Activated T-helper 1 cell treated with anti-CD3 and anti-CD28 coated beads, Interleukin-12 subunit alpha, Interleukin-12 subunit beta, Interleukin-2, Interleukin-4 antibody, amounts not matched to agents 30 ng/mL and 10 ng/mL and 1 ng/mL, durations not matched to agents 14 hours and 24 hours and 36 hours (primary cell): ENCODE measurements at regions not wholly inside any gene's neighbourhood (a gene's known extent, or its start where the extent isn't known, plus 50 kb on each side); places are given as distances from the start of the nearest gene placed in this dataset.

Source experiments
- DNase-seq: peaks from one replicate; pipeline ENCODE4 v3.0.0; 2021; ENCODE audit warnings: low spot score
- H3K27ac Mint-ChIP-seq: one replicate; pipeline ENCODE4 v1.8.0; 2021; ENCODE audit warnings: mild to moderate bottlenecking, mixed read lengths
- H3K27me3 Mint-ChIP-seq: one replicate; pipeline ENCODE4 v1.8.0; 2022; ENCODE audit warnings: mild to moderate bottlenecking, moderate library complexity, mixed read lengths; ENCODE audit not compliant: insufficient read depth
- H3K36me3 Mint-ChIP-seq: one replicate; pipeline ENCODE4 v1.8.0; 2021; ENCODE audit warnings: low read depth, mixed read lengths
- H3K4me1 Mint-ChIP-seq: one replicate; pipeline ENCODE4 v1.8.0; 2021; ENCODE audit warnings: low read depth, mixed read lengths
- H3K4me3 Mint-ChIP-seq: one replicate; pipeline ENCODE4 v1.8.0; 2021; ENCODE audit warnings: mild to moderate bottlenecking, moderate library complexity, mixed read lengths
- H3K9me3 Mint-ChIP-seq: one replicate; pipeline ENCODE4 v1.8.0; 2021; ENCODE audit warnings: mixed read lengths
- intact Hi-C: fragments of 100-400 bp; cut with micrococcal nuclease; formaldehyde crosslinking; loops from one replicate; pipeline ENCODE4 v1.15.1; 2024

- Mint-ChIP-seq H3K27ac (no peak overlapping the region), H3K4me3 (no peak overlapping the region)
- intact Hi-C loops = no loop called here
Measured at GRCh38 chr2:236682651-236683422, 113.2 kb downstream of the ACKR3 start.

GRCh38 chr2:236684504-236685256 is 115.1 kb downstream of the ACKR3 start:
- Mint-ChIP-seq H3K4me3 (no peak overlapping the region), H3K9me3 (no peaks in the 10 kb centered on the region), H3K27ac (no peak overlapping the region), H3K27me3 (peaks cover 8% of the 10 kb centered on the region), H3K36me3 (no peaks in the 10 kb centered on the region), H3K4me1 (no peaks in the 10 kb centered on the region)
- intact Hi-C loops = no loop called here
- DNase-seq = no peak

More at GRCh38 chr2:236682651-236683422, 113.2 kb downstream of the ACKR3 start:
- peaks cover 6% of the 10 kb centered on the region for H3K27me3 Mint-ChIP-seq
- H3K36me3 Mint-ChIP-seq = no peaks in the 10 kb centered on the region
- no peak for DNase-seq
- no peaks in the 10 kb centered on the region for H3K9me3 Mint-ChIP-seq
- no peaks in the 10 kb centered on the region for H3K4me1 Mint-ChIP-seq

- Mint-ChIP-seq H3K4me3 (no peak overlapping the region), H3K9me3 (no peaks in the 10 kb centered on the region), H3K27me3 (peaks cover 7% of the 10 kb centered on the region), H3K36me3 (no peaks in the 10 kb centered on the region), H3K4me1 (no peaks in the 10 kb centered on the region), H3K27ac (no peak overlapping the region)
- no peak for DNase-seq
- intact Hi-C loops = no loop called here
Measured at GRCh38 chr2:236685361-236685760, 115.7 kb downstream of the ACKR3 start.

DNA sequence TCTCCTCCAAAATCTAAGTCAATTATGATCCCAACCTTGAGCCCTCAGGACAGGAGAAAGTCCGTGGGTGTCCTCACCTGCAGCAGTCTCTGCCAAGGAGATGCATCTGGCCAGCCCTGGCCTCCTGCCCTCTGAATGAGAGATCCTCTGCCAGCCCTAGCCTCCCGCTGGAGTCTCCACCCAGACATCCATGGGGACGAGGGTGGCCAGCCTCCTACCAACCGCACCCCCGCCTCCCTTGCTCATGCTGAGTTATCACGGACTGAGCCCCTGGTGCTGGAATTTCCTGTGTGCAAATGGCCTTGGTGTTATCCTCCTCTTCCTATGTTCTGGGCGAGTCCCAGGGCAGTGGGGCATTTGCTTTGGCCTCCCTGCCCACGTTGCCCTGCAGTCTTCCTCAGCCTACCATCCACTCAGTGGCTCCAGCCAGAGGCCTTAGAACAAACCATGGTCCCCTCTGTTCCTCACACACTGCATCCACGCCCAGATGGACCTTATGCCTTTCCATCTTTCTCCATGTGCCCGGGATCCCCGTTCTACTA is 116.4 kb downstream of the ACKR3 start:
- Mint-ChIP-seq H3K27ac (no peak overlapping the region), H3K36me3 (no peaks in the 10 kb centered on the region), H3K4me1 (no peaks in the 10 kb centered on the region), H3K9me3 (no peaks in the 10 kb centered on the region), H3K27me3 (peaks cover 7% of the 10 kb centered on the region), H3K4me3 (no peak overlapping the region)
- intact Hi-C loops = no loop called here
- DNase-seq = no peak

DNA sequence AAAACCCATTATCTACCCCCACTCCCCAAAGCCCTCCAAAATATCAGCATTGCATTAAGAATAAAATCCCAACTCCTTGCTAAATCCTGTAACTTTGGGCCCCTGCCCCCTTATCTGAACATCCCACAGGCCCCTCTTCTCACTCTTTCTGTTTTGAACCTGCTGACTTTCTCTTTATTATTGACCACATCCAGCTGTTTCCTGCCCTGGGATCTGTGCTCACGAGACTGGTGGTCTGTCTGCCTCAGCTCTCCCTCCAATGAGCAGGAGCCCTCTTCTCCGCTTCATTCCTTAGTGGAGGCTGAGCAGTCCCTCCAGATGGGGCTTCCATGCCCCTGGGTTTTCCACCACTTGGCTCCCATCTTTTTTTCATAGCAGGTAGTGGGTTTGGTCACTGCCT is 116.9 kb downstream of the ACKR3 start:
- DNase-seq = no peak
- Mint-ChIP-seq H3K9me3 (no peaks in the 10 kb centered on the region), H3K36me3 (no peaks in the 10 kb centered on the region), H3K4me1 (no peaks in the 10 kb centered on the region), H3K27me3 (peaks cover 7% of the 10 kb centered on the region), H3K27ac (no peak overlapping the region), H3K4me3 (no peak overlapping the region)
- intact Hi-C loops = no loop called here

GRCh38 chr2:236687296-236687965 is 117.8 kb downstream of the ACKR3 start:
- no peaks in the 10 kb centered on the region for H3K36me3 Mint-ChIP-seq
- H3K27ac Mint-ChIP-seq = no peak overlapping the region
- no peaks in the 10 kb centered on the region for H3K9me3 Mint-ChIP-seq
- DNase-seq = no peak
- no peaks in the 10 kb centered on the region for H3K4me1 Mint-ChIP-seq
- intact Hi-C loops = no loop called here
- no peak overlapping the region for H3K4me3 Mint-ChIP-seq
- H3K27me3 Mint-ChIP-seq = peaks cover 7% of the 10 kb centered on the region

DNA sequence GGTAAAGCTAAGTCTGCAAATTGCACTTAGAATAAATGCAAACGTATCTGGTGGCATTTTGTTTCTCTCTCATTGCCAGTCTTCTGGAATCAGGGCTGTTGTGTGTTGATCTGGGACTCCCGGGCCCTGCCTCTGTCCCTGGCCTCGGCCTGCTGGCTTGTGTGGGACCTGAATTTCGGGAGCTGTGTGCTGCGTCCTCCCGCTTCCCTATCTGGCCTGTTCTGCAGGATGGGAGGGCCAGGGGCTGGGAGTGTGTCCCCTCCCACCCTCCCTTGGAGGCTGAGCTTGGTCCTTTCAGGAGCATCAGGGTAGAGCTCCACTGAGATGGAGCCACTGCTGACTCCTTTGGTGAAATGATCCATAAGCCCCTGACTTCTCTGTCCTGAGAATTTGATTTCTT is 118.5 kb downstream of the ACKR3 start:
- no peaks in the 10 kb centered on the region for H3K4me1 Mint-ChIP-seq
- H3K27me3 Mint-ChIP-seq = peaks cover 7% of the 10 kb centered on the region
- no peaks in the 10 kb centered on the region for H3K36me3 Mint-ChIP-seq
- intact Hi-C loops = no loop called here
- H3K9me3 Mint-ChIP-seq = no peaks in the 10 kb centered on the region
- DNase-seq = no peak
- H3K4me3 Mint-ChIP-seq = no peak overlapping the region
- H3K27ac Mint-ChIP-seq = no peak overlapping the region

- H3K4me3 Mint-ChIP-seq = no peak overlapping the region
- H3K27ac Mint-ChIP-seq = no peak overlapping the region
- intact Hi-C loops = no loop called here
- H3K27me3 Mint-ChIP-seq = peaks cover 7% of the 10 kb centered on the region
- H3K9me3 Mint-ChIP-seq = no peaks in the 10 kb centered on the region
- DNase-seq = no peak
- H3K36me3 Mint-ChIP-seq = no peaks in the 10 kb centered on the region
- H3K4me1 Mint-ChIP-seq = no peaks in the 10 kb centered on the region
Measured at GRCh38 chr2:236688563-236689392, 119.2 kb downstream of the ACKR3 start.

DNA sequence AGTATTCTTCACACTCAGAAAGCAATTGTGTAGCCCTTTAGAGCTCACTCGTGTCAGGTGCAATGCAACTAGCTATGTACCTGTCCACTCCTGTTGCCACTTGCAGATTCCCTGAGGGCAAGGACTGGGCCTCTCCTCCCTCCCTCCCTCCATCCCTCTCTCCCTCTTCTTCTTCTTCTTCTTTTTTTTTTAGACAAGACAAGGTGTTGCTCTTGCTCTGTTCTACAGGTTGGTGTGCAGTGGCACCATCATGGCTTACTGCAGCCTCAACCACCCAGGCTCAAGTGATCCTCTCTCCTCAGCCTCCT is 119.7 kb downstream of the ACKR3 start:
- no peak overlapping the region for H3K27ac Mint-ChIP-seq
- intact Hi-C loops = no loop called here
- H3K36me3 Mint-ChIP-seq = no peaks in the 10 kb centered on the region
- H3K9me3 Mint-ChIP-seq = no peaks in the 10 kb centered on the region
- no peak for DNase-seq
- H3K4me1 Mint-ChIP-seq = no peaks in the 10 kb centered on the region
- peaks cover 4% of the 10 kb centered on the region for H3K27me3 Mint-ChIP-seq
- no peak overlapping the region for H3K4me3 Mint-ChIP-seq

DNA sequence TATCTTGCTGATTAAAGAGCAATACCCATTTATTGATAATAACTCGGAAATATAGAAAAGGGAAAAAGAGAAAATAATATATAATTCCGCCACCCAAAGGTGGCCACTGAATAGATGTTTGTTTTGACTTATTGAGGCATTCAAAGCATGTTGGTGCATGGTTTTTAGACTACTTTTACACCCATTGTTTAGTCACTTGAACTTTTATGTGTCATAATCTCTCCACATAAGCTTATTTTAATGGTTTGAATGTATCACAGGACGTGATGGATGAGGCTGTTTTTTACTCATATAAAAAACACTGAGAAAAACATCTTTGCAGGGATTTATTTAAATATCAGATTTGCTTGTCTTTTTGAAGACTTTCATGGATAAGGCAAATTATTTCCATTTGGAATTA is 120.4 kb downstream of the ACKR3 start:
- no peak overlapping the region for H3K27ac Mint-ChIP-seq

DNA sequence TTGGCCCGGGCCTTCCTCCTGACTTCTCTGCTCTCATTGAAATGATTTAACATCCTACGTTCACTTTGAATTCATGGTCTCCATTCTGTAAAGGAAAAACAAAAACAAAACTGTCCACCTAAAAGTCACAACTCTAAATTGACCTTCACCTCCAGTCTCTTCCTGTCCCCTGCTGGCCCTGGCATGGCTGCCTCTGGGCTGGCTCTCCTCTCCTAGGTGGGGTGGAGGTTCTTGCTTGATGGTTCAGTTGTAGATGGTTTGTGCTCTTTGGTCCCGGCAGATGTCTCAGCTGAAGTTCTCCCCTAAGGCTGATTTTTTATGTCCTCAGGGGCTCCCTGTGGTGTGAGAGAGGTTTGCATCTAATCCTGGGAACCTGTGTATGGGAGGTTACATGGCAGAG is 121.1 kb downstream of the ACKR3 start:
- H3K4me1 Mint-ChIP-seq = no peaks in the 10 kb centered on the region
- H3K4me3 Mint-ChIP-seq = no peak overlapping the region
- DNase-seq = no peak

More for the DNA sequence above, 120.4 kb downstream of the ACKR3 start:
- Mint-ChIP-seq H3K9me3 (no peaks in the 10 kb centered on the region), H3K4me1 (no peaks in the 10 kb centered on the region), H3K27me3 (peaks cover 11% of the 10 kb centered on the region), H3K4me3 (no peak overlapping the region), H3K36me3 (no peaks in the 10 kb centered on the region)
- intact Hi-C loops = no loop called here
- no peak for DNase-seq

DNA sequence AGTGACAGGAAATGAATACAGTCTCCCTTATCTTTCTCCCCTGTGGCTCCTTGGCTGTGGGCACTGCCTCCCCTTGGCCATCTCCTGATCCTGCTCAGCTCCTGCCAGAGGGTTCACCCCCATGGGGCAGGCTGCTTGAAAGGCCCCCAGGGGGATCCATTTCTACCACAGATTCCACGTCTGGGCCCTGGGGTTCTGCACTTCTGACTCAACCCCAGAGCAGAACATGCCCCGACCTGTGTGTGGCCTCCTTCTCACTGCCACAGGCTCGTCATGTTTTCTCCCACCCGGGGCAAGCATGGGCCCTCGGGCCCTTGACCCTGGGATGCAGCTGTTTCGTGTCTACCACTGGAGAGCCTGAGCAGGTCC is 122.2 kb downstream of the ACKR3 start:
- Mint-ChIP-seq H3K36me3 (no peaks in the 10 kb centered on the region), H3K27ac (no peak overlapping the region), H3K9me3 (no peaks in the 10 kb centered on the region), H3K4me1 (no peaks in the 10 kb centered on the region), H3K27me3 (peaks cover 12% of the 10 kb centered on the region), H3K4me3 (no peak overlapping the region)
- intact Hi-C loops = no loop called here
- DNase-seq = no peak

More for the DNA sequence above, 121.1 kb downstream of the ACKR3 start:
- Mint-ChIP-seq H3K27me3 (peaks cover 11% of the 10 kb centered on the region), H3K9me3 (no peaks in the 10 kb centered on the region), H3K27ac (no peak overlapping the region), H3K36me3 (no peaks in the 10 kb centered on the region)
- intact Hi-C loops = no loop called here
